K562 (cell line): ENCODE measurements at regions not wholly inside any gene's neighbourhood (a gene's known extent, or its start where the extent isn't known, plus 50 kb on each side); places are given as distances from the start of the nearest gene placed in this dataset.

Experiments
- ATAC-seq: fragments of 200-7000 bp; cut with Tn5 transposase; 3 replicates; pipeline ENCODE4 v1.9.1; 2020; ENCODE audit warnings: moderate library complexity
- BruUV-seq: library from RNA; stranded (reverse); fragments of 400-500 nt; replicated peaks from 2 replicates; lab custom pipeline; 2021; lab: Mats Ljungman, UMichigan
- CTCF ChIA-PET: fragments of 300-600 bp; formaldehyde crosslinking; extraction: SDS; loops from one replicate; lab custom pipeline; 2021; ENCODE audit warnings: low intra/inter-chr PET ratio; lab: Yijun Ruan, JAX
- POLR2A ChIA-PET: fragments of 300-600, 350-650 bp; sonication (Branson Sonifier 250); formaldehyde crosslinking; extraction: SDS; loops from one replicate; lab custom pipeline; 2021; ENCODE audit warnings: antibody characterized with exemption, inconsistent platforms; lab: Yijun Ruan, JAX
- DNase-seq, 4 experiments: peaks; one replicate each; pipeline versions ENCODE4 v3.0.0 to v3.0.0-alpha.2; 2011 to 2018; ENCODE audit warnings: low spot score in 3 of 4, mixed read lengths in 3 of 4; ENCODE audit errors: extremely low read depth in 1 of 4
- FAIRE-seq: peaks from 2 replicates; lab custom pipeline; 2011; peaks lifted over from hg19 to GRCh38; lab: Jason Lieb, UNC
- H2AFZ ChIP-seq: 2 replicates; pipeline ENCODE4 v1.6.0; 2011; ENCODE audit warnings: low read depth, low read length, control low read depth, inconsistent platforms
- H3K27ac ChIP-seq: fragments of 200-600 bp; 3 replicates; pipeline ENCODE4 v1.8.0; 2011; ENCODE audit warnings: low read depth, mild to moderate bottlenecking, control low read depth, inconsistent platforms, low read length, moderate library complexity, mixed read lengths; ENCODE audit errors: extremely low read depth
- H3K27me3 ChIP-seq, 2 experiments: fragments of 300-600 bp in 1 of 2; 2 replicates in 1 of 2; 3 replicates in 1 of 2; pipeline versions ENCODE4 v1.6.0 to v1.8.0; 2011; ENCODE audit warnings: inconsistent platforms in 2 of 2, low read length in 2 of 2, mild to moderate bottlenecking in 1 of 2, mixed read lengths in 1 of 2, moderate library complexity in 1 of 2; ENCODE audit not compliant: control insufficient read depth in 2 of 2, insufficient read depth in 2 of 2
- H3K36me3 ChIP-seq: fragments of 300-600 bp; 3 replicates; pipeline ENCODE4 v1.8.0; 2011; ENCODE audit warnings: mild to moderate bottlenecking, low read length, inconsistent platforms; ENCODE audit not compliant: control insufficient read depth, insufficient read depth
- H3K4me1 ChIP-seq, 2 experiments: fragments of 200-600 bp in 1 of 2; replicated peaks in 1 of 2; 2 replicates in 1 of 2; 3 replicates in 1 of 2; pipeline versions ENCODE4 v1.5.1 to v1.8.0; 2011; ENCODE audit warnings: inconsistent platforms in 2 of 2, low read length in 2 of 2, mild to moderate bottlenecking in 1 of 2, mixed read lengths in 1 of 2, moderate library complexity in 1 of 2; ENCODE audit not compliant: control insufficient read depth in 2 of 2, insufficient read depth in 2 of 2
- H3K4me2 ChIP-seq: 2 replicates; pipeline ENCODE4 v1.6.1; 2011; ENCODE audit warnings: low read length, control low read depth, inconsistent platforms, mixed read lengths; ENCODE audit not compliant: insufficient read depth
- H3K4me3 ChIP-seq: fragments of 200-600 bp; sonication (generic), shearing (Covaris generic); 2 replicates; pipeline ENCODE4 v1.5.1; 2016; ENCODE audit warnings: control low read depth, inconsistent platforms
- H3K79me2 ChIP-seq: fragments of 200-600 bp; 3 replicates; pipeline ENCODE4 v1.8.0; 2011; ENCODE audit warnings: low read length, inconsistent platforms; ENCODE audit not compliant: control insufficient read depth, insufficient read depth
- H3K9ac ChIP-seq, 2 experiments: 2 replicates each; pipeline versions ENCODE4 v1.6.0 to v1.6.1; 2011; ENCODE audit warnings: low read depth in 2 of 2, low read length in 2 of 2, control low read depth in 1 of 2, inconsistent platforms in 1 of 2, mild to moderate bottlenecking in 1 of 2, mixed read lengths in 1 of 2; ENCODE audit not compliant: insufficient read depth in 1 of 2
- H3K9me1 ChIP-seq: one replicate; pipeline ENCODE4 v1.6.0; 2011; ENCODE audit warnings: inconsistent platforms, mild to moderate bottlenecking, low read length, moderate library complexity; ENCODE audit not compliant: control insufficient read depth, insufficient read depth
- H3K9me3 ChIP-seq: replicated peaks from 2 replicates; pipeline ENCODE4 v1.5.1; 2011; ENCODE audit warnings: low read depth, low read length, inconsistent platforms; ENCODE audit not compliant: control insufficient read depth, insufficient read depth
- H4K20me1 ChIP-seq: replicated peaks from 2 replicates; pipeline ENCODE4 v1.6.1; 2011; ENCODE audit warnings: low read length, inconsistent platforms, mixed read lengths; ENCODE audit not compliant: control insufficient read depth, insufficient read depth
- ARID4B ChIP-seq: sonication (generic); formaldehyde crosslinking; IDR thresholded peaks from 2 replicates; pipeline ENCODE4 v1.8.0; 2022; ENCODE audit warnings: mild to moderate bottlenecking, missing genetic modification reagents
- CBFB ChIP-seq: sonication (generic); formaldehyde crosslinking; IDR thresholded peaks from 2 replicates; pipeline ENCODE4 v1.4.0; 2020; ENCODE audit warnings: mild to moderate bottlenecking, missing genetic modification reagents
- HNRNPUL1 ChIP-seq: fragments of 200-400 bp; formaldehyde crosslinking; IDR thresholded peaks from 2 replicates; pipeline ENCODE4 v1.6.1; 2017; ENCODE audit warnings: low read length
- ZNF586 ChIP-seq: fragments of 450-650 bp; formaldehyde crosslinking; conservative IDR thresholded peaks from 2 replicates; pipeline ENCODE4 v1.4.0; 2020; ENCODE audit warnings: mild to moderate bottlenecking, moderate library complexity
- WGBS: fragments of 100-300 bp; shearing (Covaris generic); methylation state at CpG from one replicate; pipeline ENCODE4 v1.1.6; 2016; ENCODE audit warnings: low coverage, mixed read lengths; ENCODE audit not compliant: insufficient coverage; ENCODE audit errors: missing lambda C conversion rate; 5-methylcytosine and 5-hydroxymethylcytosine counted together
- in situ Hi-C: fragments of 300-500 bp; cut with MboI; formaldehyde crosslinking; loops from 4 replicates; pipeline ENCODE4 v1.15.0; 2018; ENCODE audit warnings: inconsistent platforms, mixed read lengths
- intact Hi-C: fragments of 100-400 bp; cut with micrococcal nuclease; formaldehyde crosslinking; loops from 2 replicates; pipeline ENCODE4 v1.14.2; 2022

DNA sequence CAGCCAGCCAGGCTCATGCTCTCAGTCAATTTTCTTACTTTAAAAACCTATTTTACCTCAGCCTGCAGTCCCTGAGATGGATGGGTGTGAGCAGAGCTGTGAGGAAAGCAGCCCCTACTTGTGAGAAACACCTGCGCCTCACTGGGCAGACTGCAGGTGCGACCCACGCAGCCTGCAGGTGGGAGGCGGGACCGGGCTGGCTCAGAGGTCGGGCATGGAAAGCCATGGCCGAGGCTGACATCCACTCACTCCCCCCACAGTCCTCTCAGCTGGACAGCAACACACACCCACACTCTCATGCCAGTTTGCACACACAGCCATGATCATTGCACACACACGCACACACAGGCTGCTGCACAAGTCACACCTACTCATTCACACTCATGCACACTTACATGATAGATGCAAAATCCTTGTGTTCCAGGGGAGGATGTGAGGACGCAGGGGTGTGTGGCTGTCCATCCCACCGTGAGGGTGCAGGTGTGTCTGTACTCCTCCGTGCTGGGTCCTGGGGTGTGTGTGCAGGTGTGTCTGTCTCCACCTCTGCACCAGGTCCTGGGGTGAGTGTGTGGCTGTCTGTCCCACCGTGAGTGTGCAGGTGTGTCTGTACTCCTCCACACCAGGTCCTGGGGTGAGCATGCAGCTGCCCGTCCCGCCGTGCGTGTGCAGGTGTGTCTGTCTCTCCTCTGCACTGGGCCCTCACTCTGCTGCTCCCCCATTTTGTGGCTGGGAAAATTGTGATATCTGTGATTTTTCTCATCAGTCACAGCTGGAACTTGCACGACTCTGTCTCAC is 166.5 kb downstream of the RTP5 start:
- Histone ChIP-seq H3K4me1 (peaks cover 0 to 11% of the 10 kb centered on the region in 2 experiments; a peak in 2 of 5 replicates), H3K27me3 (peaks cover 55 to 90% of the 10 kb centered on the region in 2 experiments), H3K9me1 (no peaks in the 10 kb centered on the region), H3K4me3 (no peak overlapping the region), H3K27ac (no peak overlapping the region), H3K79me2 (no peaks in the 10 kb centered on the region), H3K9ac (no peak overlapping the region; a peak in 1 of 4 replicates), H2AFZ (no peak overlapping the region), H3K9me3 (no peaks in the 10 kb centered on the region), H4K20me1 (peaks cover 9% of the 10 kb centered on the region), H3K36me3 (no peaks in the 10 kb centered on the region), H3K4me2 (no peak overlapping the region)
- POLR2A ChIA-PET: no interaction called here
- BruUV-seq: no TSS peak
- WGBS: 10% methylated on average over 16 of the region's 17 CpGs
- CTCF ChIA-PET: no interaction called here
- in situ Hi-C loops: no loop called here
- no peak for ATAC-seq
- FAIRE-seq: no peak
- TF ChIP-seq ARID4B (CRISPR knock-in tag): no peak
- no peak for TF ChIP-seq HNRNPUL1
- no peak for TF ChIP-seq CBFB (CRISPR knock-in tag)
- TF ChIP-seq ZNF586 (CRISPR knock-in tag): no peak
- DNase-seq: no peak
- intact Hi-C loops: no loop called here
